Tibial artery (tissue), 4 donors: ENCODE measurements at regions not wholly inside any gene's neighbourhood (a gene's known extent, or its start where the extent isn't known, plus 50 kb on each side); places are given as distances from the start of the nearest gene placed in this dataset.

Experiments
- DNase-seq, 2 donors: peaks; one replicate each; pipeline ENCODE4 v3.0.0-alpha.2; 2019
- H3K27ac ChIP-seq, 2 donors: fragments of 200-600 bp; sonication (generic) in 1 of 2; 1 replicate in 1 of 2; 2 replicates in 1 of 2; pipeline ENCODE4 v1.5.1; 2018 to 2019; ENCODE audit warnings: mild to moderate bottlenecking in 1 of 2
- H3K27me3 ChIP-seq, 2 donors: fragments of 200-600 bp; sonication (generic) in 1 of 2; one replicate each; pipeline versions ENCODE4 v1.5.1 to v1.6.0; 2016 to 2019
- H3K36me3 ChIP-seq, 3 donors: fragments of 200-600 bp; sonication (generic) in 2 of 3; one replicate each; pipeline ENCODE4 v1.5.1; 2016 to 2019; ENCODE audit warnings: mild to moderate bottlenecking in 2 of 3
- H3K4me1 ChIP-seq, 4 donors: fragments of 200-600 bp; sonication (generic) in 2 of 4; 1 replicate in 3 of 4; 2 replicates in 1 of 4; pipeline ENCODE4 v1.5.1; 2016 to 2019
- H3K4me3 ChIP-seq, 2 donors: fragments of 200-600 bp; sonication (generic) in 1 of 2; 1 replicate in 1 of 2; 2 replicates in 1 of 2; pipeline ENCODE4 v1.5.1; 2018 to 2019; ENCODE audit warnings: mild to moderate bottlenecking in 2 of 2
- H3K9me3 ChIP-seq, 3 donors: fragments of 200-600 bp; sonication (generic) in 1 of 3; one replicate each; pipeline ENCODE4 v1.5.1; 2016 to 2019
- intact Hi-C: fragments of 100-400 bp; cut with DNase I; formaldehyde crosslinking; loops from one replicate; pipeline ENCODE4 v1.15.0; 2023; ENCODE audit warnings: low total_unique reads
- TF ChIP-seq, protein P1 (sequence below), 2 experiments: fragments of 200-600 bp in 1 of 2; fragments of 450-650 bp in 1 of 2; IDR thresholded peaks; one replicate each; pipeline ENCODE4 v1.5.1; 2017 to 2019; ENCODE audit warnings: antibody characterized with exemption in 2 of 2, mild to moderate bottlenecking in 1 of 2, moderate library complexity in 1 of 2

DNA sequence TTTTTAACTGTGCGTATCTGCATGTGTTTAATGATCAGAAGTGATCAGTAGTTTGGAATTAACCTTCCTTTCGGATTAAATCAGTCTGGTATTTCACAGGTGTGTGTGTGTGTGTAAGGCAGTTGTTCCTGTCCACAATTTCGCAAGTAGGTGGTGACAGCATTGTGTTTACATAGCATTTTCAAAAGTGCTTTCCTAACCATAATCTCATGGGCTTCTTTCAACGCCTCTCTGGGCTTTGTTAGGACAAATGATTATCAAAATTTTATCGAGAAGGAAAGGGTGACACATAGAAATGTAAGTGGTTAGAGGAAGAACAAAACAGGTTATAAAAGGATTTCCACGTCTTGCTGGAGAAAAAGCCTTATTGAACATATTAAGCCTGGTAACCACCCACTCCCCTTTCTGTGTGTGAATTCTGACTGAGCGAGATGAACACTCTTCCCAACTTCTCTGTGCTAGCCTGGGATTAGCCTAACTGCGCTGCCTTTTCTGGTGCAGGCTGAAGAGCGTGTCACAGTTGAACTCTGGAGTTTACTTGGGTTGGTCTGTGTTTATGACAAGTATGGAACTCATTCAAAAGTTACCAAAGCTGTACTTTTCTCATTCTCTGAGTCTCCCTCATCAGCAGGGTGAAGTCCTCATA is 292.3 kb upstream of the PITRM1 start:
- peaks cover 0 to 49% (median 31%) of the 10 kb centered on the region in 4 donors for H3K4me1 ChIP-seq

DNA sequence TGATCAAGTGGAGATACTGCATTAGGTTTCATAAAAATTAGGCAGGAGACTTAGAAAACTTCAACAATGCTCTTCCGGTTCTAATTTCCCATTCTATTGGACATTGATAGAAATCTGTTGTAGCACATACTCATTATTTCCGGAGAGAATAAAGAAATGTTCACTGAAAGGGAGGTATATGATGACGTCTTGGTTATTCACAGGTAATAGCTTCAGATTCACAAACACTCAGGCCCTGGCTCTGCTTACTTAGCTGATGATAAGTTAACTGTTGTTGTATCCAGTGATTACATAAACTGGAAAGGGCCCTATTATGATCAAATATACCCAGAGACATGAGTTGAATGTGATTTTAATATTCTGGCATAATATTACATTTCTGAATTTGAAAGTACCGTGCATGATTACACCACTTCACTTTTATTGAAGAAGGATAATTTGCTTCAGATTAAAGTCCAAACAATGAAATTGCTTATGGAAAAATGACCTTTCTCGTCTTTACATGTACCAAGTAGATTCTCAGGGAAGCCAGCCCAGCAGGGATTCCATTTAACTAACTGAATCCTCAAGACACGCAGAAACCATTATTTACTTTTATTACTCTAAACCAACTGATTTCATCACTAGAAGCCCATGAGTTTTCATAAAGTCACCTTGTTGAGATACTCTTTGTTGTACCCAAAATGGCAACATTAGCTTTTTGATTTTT is 288.0 kb upstream of the PITRM1 start:
- DNase-seq = no peak
- intact Hi-C loops = no loop called here
- Histone ChIP-seq H3K27ac (no peak overlapping the region), H3K9me3 (no peaks in the 10 kb centered on the region), H3K4me1 (peaks cover 0 to 9% (median 1%) of the 10 kb centered on the region in 4 donors), H3K36me3 (no peaks in the 10 kb centered on the region), H3K27me3 (no peaks in the 10 kb centered on the region), H3K4me3 (no peak overlapping the region)
- TF ChIP-seq, protein P1, sequence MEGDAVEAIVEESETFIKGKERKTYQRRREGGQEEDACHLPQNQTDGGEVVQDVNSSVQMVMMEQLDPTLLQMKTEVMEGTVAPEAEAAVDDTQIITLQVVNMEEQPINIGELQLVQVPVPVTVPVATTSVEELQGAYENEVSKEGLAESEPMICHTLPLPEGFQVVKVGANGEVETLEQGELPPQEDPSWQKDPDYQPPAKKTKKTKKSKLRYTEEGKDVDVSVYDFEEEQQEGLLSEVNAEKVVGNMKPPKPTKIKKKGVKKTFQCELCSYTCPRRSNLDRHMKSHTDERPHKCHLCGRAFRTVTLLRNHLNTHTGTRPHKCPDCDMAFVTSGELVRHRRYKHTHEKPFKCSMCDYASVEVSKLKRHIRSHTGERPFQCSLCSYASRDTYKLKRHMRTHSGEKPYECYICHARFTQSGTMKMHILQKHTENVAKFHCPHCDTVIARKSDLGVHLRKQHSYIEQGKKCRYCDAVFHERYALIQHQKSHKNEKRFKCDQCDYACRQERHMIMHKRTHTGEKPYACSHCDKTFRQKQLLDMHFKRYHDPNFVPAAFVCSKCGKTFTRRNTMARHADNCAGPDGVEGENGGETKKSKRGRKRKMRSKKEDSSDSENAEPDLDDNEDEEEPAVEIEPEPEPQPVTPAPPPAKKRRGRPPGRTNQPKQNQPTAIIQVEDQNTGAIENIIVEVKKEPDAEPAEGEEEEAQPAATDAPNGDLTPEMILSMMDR (IDR thresholded peaks at IDR 0.05) = no peak

More for the DNA sequence above, 292.3 kb upstream of the PITRM1 start:
- H3K9me3 ChIP-seq = no peaks in the 10 kb centered on the region
- no peaks in the 10 kb centered on the region for H3K27me3 ChIP-seq
- peak overlapping the region; percentile 30 to 82 for H3K27ac ChIP-seq
- no peak overlapping the region for H3K4me3 ChIP-seq
- H3K36me3 ChIP-seq = no peaks in the 10 kb centered on the region
- DNase-seq = no peak
- intact Hi-C loops = loop anchor here (5.0 kb wide), 2 partner anchors 82 to 317 kb away; no protein-coding TSS in a partner anchor
- TF ChIP-seq, protein P1 (IDR thresholded peaks at IDR 0.05) = no peak

DNA sequence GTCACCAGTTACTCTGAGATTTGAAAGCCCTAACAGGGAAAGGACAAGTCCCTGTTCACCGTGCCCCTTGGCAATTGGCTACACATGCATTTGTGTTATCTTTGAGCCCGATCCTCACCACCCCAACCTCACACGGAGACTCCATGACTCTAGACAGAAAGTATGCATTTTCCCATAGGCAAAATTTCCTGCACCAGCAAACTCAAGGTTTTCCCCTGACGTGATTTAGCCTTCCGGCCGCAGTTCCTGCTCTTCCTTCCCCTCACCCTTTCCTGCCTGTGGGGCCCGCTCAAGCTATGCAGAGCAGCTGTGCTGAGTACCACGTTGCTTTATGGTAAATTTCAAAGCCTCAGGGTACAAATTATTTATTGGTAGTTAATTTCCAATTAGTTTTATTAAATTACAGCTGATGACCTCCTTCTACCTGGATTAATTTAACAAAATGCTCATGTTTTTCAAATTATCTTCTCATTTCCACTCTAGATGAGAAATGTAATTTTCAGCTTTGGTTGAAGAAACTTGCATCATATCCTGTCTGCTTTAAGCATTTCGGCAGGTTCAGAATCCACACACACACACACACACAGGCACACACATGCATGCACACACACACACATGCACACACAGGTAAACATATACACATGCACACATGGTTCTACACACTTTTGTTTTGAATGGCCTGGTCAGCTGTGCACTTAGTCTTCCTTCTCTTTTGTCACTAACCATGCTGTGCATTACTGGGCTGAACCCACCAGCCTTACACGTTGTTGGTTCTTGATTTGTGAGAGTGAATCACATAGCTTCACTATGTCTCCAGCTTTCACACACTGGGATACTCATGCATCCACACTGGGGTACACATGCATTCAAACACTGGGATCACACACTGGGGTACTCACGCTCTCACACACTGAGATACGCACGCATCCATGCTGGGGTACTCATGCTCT is 283.1 kb upstream of the PITRM1 start:
- no peak overlapping the region for H3K27ac ChIP-seq
- no peaks in the 10 kb centered on the region for H3K27me3 ChIP-seq
- no peaks in the 10 kb centered on the region for H3K9me3 ChIP-seq
- DNase-seq = no peak
- intact Hi-C loops = no loop called here
- no peak overlapping the region for H3K4me3 ChIP-seq
- TF ChIP-seq, protein P1 (IDR thresholded peaks at IDR 0.05) = no peak
- H3K4me1 ChIP-seq = peaks cover 0 to 26% (median 17%) of the 10 kb centered on the region in 4 donors
- H3K36me3 ChIP-seq = no peaks in the 10 kb centered on the region

DNA sequence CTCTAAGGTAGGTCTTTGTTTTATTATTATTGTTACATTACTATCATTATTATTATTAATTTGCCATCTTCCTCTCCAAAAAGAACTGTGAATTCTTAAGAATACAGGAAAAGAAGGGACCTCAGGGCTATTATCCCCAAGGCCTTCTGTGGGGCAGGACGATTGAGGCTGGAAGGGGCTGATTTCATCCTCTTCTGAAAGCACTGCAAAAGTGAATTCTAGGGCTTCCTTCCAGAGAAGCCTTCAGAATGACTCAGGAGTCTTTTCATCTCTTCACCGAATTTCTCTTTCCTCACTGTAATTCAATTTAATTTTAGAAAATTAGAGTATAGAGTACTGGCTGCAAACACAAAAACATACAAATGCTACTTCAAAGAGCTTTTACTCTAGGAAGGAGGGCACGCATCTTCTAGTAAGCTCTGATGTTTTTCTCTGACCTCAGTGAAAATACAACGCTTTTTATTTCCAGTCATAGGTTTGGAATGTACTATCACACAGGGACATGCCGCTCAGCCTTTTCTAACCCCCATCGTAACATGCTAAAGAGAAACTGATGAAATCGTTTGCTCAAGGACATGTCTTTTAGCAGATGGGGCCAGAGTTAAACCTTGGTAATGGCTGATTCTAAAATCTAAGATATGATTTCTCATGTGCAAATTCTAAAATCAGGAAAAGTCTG is 280.2 kb upstream of the PITRM1 start:
- intact Hi-C loops = no loop called here
- Histone ChIP-seq H3K36me3 (no peaks in the 10 kb centered on the region), H3K9me3 (no peaks in the 10 kb centered on the region), H3K4me3 (peak overlapping the region in 1 of 2 donors; percentile 22), H3K27me3 (no peaks in the 10 kb centered on the region), H3K4me1 (peaks cover 0 to 26% (median 17%) of the 10 kb centered on the region in 4 donors), H3K27ac (peak overlapping the region; percentile 64 to 68)
- DNase-seq = no peak
- TF ChIP-seq, protein P1 (IDR thresholded peaks at IDR 0.05) = no peak

DNA sequence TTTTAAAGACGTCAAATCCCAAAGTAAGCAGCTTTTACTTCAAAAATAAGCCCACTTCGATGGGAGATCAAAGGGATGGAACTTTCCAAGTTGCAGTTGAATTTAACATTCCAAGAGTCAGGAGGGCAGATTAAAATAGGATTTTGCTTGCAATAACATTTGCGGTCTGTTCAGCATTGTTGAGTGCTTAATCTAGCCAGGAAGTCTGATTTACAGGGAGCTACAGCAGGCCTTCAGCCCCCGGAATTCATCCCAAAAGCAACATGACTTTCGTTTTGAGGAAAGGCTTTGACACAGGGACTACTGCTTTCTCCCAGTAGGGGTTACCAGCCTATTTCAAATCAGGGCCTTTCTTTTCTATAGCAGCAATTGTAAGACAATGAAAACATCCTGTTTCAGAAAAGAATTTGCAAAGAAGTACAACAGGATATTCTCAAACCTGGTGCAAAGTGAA is 279.6 kb upstream of the PITRM1 start:
- DNase-seq = no peak
- TF ChIP-seq, protein P1 (IDR thresholded peaks at IDR 0.05) = peak; percentile 49 to 57
- Histone ChIP-seq H3K4me1 (peaks cover 0 to 26% (median 17%) of the 10 kb centered on the region in 4 donors), H3K9me3 (no peaks in the 10 kb centered on the region), H3K36me3 (no peaks in the 10 kb centered on the region), H3K27me3 (no peaks in the 10 kb centered on the region), H3K4me3 (peak overlapping the region in 1 of 2 donors; percentile 22), H3K27ac (peak overlapping the region; percentile 64 to 68)
- intact Hi-C loops = no loop called here
